Endothelial cell of umbilical vein (primary cell): ENCODE measurements at regions not wholly inside any gene's neighbourhood (a gene's known extent, or its start where the extent isn't known, plus 50 kb on each side); places are given as distances from the start of the nearest gene placed in this dataset.

Experiments
- CTCF ChIP-seq, 2 donors: IDR thresholded peaks; 1 replicate in 1 of 2; 2 replicates in 1 of 2; pipeline ENCODE4 v1.5.1; 2011; ENCODE audit warnings: low read length in 2 of 2, mild to moderate bottlenecking in 2 of 2, moderate library complexity in 2 of 2, control low read depth in 1 of 2, inconsistent platforms in 1 of 2, low read depth in 1 of 2; ENCODE audit not compliant: insufficient read depth in 1 of 2; ENCODE audit errors: extremely low read depth in 1 of 2
- EZH2 ChIP-seq: IDR thresholded peaks from 2 replicates; pipeline ENCODE4 v1.6.1; 2012; ENCODE audit warnings: borderline replicate concordance, low read depth, mild to moderate bottlenecking, moderate library complexity, low read length, inconsistent platforms; ENCODE audit not compliant: severe bottlenecking
- JUN ChIP-seq: IDR thresholded peaks from 2 replicates; pipeline ENCODE4 v1.6.1; 2011; ENCODE audit warnings: borderline replicate concordance, low read depth; ENCODE audit not compliant: insufficient read length, insufficient read depth
- MAX ChIP-seq: IDR thresholded peaks from 2 replicates; pipeline ENCODE4 v1.6.1; 2011; ENCODE audit not compliant: insufficient read depth, insufficient read length
- MYC ChIP-seq: IDR thresholded peaks from one replicate; pipeline ENCODE4 v1.6.1; 2011; ENCODE audit warnings: mild to moderate bottlenecking, low read depth, low read length
- POLR2A ChIP-seq: IDR thresholded peaks from 2 replicates; pipeline ENCODE4 v1.6.1; 2012; ENCODE audit warnings: low read depth, mild to moderate bottlenecking, control low read depth, low read length
- POLR2AphosphoS5 ChIP-seq: IDR thresholded peaks from 2 replicates; pipeline ENCODE4 v1.6.1; 2012; ENCODE audit warnings: low read depth, mild to moderate bottlenecking, control low read depth, low read length, moderate library complexity; ENCODE audit not compliant: insufficient read depth

GRCh38 chr1:117267232-117267774 is 56.6 kb upstream of the VTCN1 start:
- no peak for TF ChIP-seq JUN
- no peak for TF ChIP-seq CTCF (IDR thresholded peaks at IDR 0.05; ENCODE audit: extremely low read depth in 1 of 2, insufficient read depth in 1 of 2, low read depth in 1 of 2, low read length in 2 of 2)
- TF ChIP-seq POLR2A: no peak
- TF ChIP-seq POLR2AphosphoS5: no peak
- no peak for TF ChIP-seq MAX
- no peak for TF ChIP-seq EZH2
- no peak for TF ChIP-seq MYC
